ENCODE measurements at regions not wholly inside any gene's neighbourhood (a gene's known extent, or its start where the extent isn't known, plus 50 kb on each side); places are given as distances from the start of the nearest gene placed in this dataset.

DNA sequence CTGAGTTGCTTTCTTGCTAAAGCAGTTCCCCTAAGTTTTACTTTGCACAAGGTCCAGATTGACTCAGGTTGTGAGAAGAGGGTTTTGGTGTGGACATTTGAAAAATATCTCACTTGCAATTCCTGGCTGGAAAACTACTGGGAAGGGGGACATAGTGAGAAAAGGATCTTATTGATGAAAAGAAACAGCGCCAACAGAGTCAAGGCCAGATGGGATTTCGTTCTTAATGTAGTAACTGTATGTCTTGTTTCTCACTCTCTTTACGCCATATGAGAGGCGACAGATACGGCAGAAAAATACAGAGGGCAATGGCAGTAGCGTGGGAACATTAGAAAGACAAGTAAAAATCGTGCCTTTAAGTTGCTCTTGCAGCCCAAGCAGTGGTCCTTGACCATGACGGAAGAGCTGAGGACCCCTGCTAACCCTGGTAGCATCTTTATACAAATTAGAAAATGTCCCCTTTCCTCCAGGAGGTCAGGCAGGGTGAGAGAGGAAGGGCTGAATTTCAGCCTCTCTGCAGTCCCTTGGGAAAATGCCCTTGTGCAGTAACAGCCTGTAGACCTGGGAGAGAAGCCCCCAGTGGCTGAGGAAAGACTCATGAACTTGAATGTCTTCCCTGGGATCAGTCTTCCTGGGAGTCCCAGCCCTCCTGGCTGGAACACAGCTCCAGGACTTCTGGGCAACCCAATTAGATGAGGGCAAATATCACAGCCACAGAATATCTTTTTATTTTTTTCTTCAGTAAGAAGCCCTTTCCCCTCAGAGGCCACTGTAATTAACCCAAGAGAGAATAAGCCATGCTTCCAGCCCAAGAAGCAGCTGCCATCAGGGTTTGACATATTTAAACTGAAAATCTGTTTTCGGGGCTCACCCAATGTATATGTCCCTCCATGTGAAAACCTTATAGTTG, 113.4 kb downstream of the CD47 start (continued):
- TF ChIP-seq, protein P1, sequence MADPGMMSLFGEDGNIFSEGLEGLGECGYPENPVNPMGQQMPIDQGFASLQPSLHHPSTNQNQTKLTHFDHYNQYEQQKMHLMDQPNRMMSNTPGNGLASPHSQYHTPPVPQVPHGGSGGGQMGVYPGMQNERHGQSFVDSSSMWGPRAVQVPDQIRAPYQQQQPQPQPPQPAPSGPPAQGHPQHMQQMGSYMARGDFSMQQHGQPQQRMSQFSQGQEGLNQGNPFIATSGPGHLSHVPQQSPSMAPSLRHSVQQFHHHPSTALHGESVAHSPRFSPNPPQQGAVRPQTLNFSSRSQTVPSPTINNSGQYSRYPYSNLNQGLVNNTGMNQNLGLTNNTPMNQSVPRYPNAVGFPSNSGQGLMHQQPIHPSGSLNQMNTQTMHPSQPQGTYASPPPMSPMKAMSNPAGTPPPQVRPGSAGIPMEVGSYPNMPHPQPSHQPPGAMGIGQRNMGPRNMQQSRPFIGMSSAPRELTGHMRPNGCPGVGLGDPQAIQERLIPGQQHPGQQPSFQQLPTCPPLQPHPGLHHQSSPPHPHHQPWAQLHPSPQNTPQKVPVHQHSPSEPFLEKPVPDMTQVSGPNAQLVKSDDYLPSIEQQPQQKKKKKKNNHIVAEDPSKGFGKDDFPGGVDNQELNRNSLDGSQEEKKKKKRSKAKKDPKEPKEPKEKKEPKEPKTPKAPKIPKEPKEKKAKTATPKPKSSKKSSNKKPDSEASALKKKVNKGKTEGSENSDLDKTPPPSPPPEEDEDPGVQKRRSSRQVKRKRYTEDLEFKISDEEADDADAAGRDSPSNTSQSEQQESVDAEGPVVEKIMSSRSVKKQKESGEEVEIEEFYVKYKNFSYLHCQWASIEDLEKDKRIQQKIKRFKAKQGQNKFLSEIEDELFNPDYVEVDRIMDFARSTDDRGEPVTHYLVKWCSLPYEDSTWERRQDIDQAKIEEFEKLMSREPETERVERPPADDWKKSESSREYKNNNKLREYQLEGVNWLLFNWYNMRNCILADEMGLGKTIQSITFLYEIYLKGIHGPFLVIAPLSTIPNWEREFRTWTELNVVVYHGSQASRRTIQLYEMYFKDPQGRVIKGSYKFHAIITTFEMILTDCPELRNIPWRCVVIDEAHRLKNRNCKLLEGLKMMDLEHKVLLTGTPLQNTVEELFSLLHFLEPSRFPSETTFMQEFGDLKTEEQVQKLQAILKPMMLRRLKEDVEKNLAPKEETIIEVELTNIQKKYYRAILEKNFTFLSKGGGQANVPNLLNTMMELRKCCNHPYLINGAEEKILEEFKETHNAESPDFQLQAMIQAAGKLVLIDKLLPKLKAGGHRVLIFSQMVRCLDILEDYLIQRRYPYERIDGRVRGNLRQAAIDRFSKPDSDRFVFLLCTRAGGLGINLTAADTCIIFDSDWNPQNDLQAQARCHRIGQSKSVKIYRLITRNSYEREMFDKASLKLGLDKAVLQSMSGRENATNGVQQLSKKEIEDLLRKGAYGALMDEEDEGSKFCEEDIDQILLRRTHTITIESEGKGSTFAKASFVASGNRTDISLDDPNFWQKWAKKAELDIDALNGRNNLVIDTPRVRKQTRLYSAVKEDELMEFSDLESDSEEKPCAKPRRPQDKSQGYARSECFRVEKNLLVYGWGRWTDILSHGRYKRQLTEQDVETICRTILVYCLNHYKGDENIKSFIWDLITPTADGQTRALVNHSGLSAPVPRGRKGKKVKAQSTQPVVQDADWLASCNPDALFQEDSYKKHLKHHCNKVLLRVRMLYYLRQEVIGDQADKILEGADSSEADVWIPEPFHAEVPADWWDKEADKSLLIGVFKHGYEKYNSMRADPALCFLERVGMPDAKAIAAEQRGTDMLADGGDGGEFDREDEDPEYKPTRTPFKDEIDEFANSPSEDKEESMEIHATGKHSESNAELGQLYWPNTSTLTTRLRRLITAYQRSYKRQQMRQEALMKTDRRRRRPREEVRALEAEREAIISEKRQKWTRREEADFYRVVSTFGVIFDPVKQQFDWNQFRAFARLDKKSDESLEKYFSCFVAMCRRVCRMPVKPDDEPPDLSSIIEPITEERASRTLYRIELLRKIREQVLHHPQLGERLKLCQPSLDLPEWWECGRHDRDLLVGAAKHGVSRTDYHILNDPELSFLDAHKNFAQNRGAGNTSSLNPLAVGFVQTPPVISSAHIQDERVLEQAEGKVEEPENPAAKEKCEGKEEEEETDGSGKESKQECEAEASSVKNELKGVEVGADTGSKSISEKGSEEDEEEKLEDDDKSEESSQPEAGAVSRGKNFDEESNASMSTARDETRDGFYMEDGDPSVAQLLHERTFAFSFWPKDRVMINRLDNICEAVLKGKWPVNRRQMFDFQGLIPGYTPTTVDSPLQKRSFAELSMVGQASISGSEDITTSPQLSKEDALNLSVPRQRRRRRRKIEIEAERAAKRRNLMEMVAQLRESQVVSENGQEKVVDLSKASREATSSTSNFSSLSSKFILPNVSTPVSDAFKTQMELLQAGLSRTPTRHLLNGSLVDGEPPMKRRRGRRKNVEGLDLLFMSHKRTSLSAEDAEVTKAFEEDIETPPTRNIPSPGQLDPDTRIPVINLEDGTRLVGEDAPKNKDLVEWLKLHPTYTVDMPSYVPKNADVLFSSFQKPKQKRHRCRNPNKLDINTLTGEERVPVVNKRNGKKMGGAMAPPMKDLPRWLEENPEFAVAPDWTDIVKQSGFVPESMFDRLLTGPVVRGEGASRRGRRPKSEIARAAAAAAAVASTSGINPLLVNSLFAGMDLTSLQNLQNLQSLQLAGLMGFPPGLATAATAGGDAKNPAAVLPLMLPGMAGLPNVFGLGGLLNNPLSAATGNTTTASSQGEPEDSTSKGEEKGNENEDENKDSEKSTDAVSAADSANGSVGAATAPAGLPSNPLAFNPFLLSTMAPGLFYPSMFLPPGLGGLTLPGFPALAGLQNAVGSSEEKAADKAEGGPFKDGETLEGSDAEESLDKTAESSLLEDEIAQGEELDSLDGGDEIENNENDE (IDR thresholded peaks at IDR 0.05; ENCODE audit: insufficient replicate concordance, low read length), result no peak
- TF ChIP-seq POLR2AphosphoS5 (IDR thresholded peaks at IDR 0.05; ENCODE audit: low read depth, low read length) (no peak), MAFK (IDR thresholded peaks at IDR 0.05; ENCODE audit: low read depth, low read length) (no peak), GABPA (IDR thresholded peaks at IDR 0.05; ENCODE audit: borderline replicate concordance, insufficient read depth, low read length) (no peak), GTF2F1 (IDR thresholded peaks at IDR 0.05; ENCODE audit: borderline replicate concordance, low read depth, low read length) (no peak), SP4 (IDR thresholded peaks at IDR 0.05; ENCODE audit: low read length) (no peak), KDM4A (IDR thresholded peaks at IDR 0.05; ENCODE audit: low read depth, low read length, severe bottlenecking) (no peak), SP1 (IDR thresholded peaks at IDR 0.05; ENCODE audit: low read depth, low read length) (no peak), POU5F1 (IDR thresholded peaks at IDR 0.05; ENCODE audit: low read depth, low read length) (no peak), CTBP2 (IDR thresholded peaks at IDR 0.05; ENCODE audit: borderline replicate concordance, insufficient read depth, insufficient read length, low read length) (no peak)
